CD1c-positive myeloid dendritic cell (primary cell): ENCODE measurements at regions not wholly inside any gene's neighbourhood (a gene's known extent, or its start where the extent isn't known, plus 50 kb on each side); places are given as distances from the start of the nearest gene placed in this dataset.
"Not testable (repeated sequence)": the region's sequence is repeated elsewhere in the genome, so short reads cannot be mapped to it uniquely, and the experiment has no call there.

Experiments
- DNase-seq: peaks from one replicate; pipeline ENCODE4 v3.0.0-alpha.2; 2016; ENCODE audit errors: extremely low spot score

- DNase-seq, result no peak
These were observed 68.1 kb upstream of the CEP85L start for GRCh38 chr6:118719351-118720124.

- no peak for DNase-seq
These were observed 67.5 kb upstream of the CEP85L start for GRCh38 chr6:118718903-118719302.

- DNase-seq, result no peak
These were observed 66.9 kb upstream of the CEP85L start for GRCh38 chr6:118718297-118718696.

GRCh38 chr6:118717106-118717505 lies 65.7 kb upstream of the CEP85L start:
- DNase-seq, result no peak

GRCh38 chr6:118715907-118716306 lies 64.5 kb upstream of the CEP85L start:
- not testable (repeated sequence) for DNase-seq

- peak; percentile 52 for DNase-seq
These were observed 64.0 kb upstream of the CEP85L start for GRCh38 chr6:118715376-118715775.

- no peak for DNase-seq
These were observed 63.4 kb upstream of the CEP85L start for GRCh38 chr6:118714756-118715155.

- no peak for DNase-seq
These were observed 61.6 kb upstream of the CEP85L start for GRCh38 chr6:118712969-118713368.

- DNase-seq, result no peak
These were observed 59.2 kb upstream of the CEP85L start for GRCh38 chr6:118710616-118711015.

GRCh38 chr6:118709859-118710350 lies 58.5 kb upstream of the CEP85L start:
- peak; percentile 71 for DNase-seq

- peak; percentile 56 for DNase-seq
These were observed 57.4 kb upstream of the CEP85L start for GRCh38 chr6:118708744-118709143.

- no peak for DNase-seq
These were observed 56.7 kb upstream of the CEP85L start for GRCh38 chr6:118708055-118708454.

- DNase-seq, result no peak
These were observed 55.3 kb upstream of the CEP85L start for GRCh38 chr6:118706702-118707101.

- DNase-seq, result peak; percentile 82
These were observed 54.4 kb upstream of the CEP85L start for GRCh38 chr6:118705544-118706491.

- no peak for DNase-seq
These were observed 53.5 kb upstream of the CEP85L start for GRCh38 chr6:118704915-118705314.

GRCh38 chr6:118701260-118701659 lies 49.9 kb upstream of the CEP85L start:
- not testable (repeated sequence) for DNase-seq
